ENCODE measurements at regions not wholly inside any gene's neighbourhood (a gene's known extent, or its start where the extent isn't known, plus 50 kb on each side); places are given as distances from the start of the nearest gene placed in this dataset.

DNA sequence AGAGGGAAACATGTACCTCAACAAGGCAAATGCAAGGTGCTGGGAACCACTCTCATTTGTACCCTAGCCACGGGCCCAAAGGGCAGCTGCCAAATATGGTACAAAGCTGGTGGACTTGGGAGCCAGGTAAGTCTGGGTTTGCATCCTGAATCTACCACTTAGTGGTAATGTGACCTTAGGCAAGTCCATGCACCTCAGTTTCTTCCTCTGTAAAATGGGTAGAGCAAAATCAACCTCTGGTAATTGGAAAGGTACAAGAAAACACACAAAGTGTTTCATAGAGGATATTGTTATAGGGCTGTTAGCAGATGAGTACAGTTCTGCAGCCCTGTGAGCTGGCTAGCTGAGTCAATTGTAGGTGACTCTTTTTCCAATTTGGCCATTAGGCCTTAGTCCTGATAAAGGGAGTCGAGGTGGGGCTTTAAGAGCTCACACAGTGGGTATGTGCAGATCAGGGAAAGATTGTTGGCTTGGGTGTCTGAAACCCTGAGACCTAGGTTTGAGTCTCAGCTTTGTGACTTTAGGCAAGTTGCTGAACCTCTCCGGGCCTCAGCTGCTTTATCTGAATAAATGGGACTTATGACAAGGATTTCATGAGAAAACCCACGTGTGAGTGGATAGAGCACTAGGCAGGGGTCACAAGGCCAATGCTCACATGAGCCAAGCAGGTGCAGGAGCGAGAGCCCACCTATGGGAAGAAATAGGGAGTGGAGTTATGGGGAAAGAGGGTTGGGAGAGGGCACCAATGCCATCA lies 121.3 kb upstream of the GDF10 start:
- TF ChIP-seq ZNF274 (IDR thresholded peaks at IDR 0.05; ENCODE audit: low read depth, low read length) (no peak), YY1 (IDR thresholded peaks at IDR 0.05; ENCODE audit: insufficient read depth, insufficient read length) (no peak), SUZ12 (IDR thresholded peaks at IDR 0.05; ENCODE audit: extremely low read depth, insufficient read depth, insufficient read length) (no peak)

Measured in NT2/D1 (cell line).